ENCODE measurements at regions not wholly inside any gene's neighbourhood (a gene's known extent, or its start where the extent isn't known, plus 50 kb on each side); places are given as distances from the start of the nearest gene placed in this dataset.

DNA sequence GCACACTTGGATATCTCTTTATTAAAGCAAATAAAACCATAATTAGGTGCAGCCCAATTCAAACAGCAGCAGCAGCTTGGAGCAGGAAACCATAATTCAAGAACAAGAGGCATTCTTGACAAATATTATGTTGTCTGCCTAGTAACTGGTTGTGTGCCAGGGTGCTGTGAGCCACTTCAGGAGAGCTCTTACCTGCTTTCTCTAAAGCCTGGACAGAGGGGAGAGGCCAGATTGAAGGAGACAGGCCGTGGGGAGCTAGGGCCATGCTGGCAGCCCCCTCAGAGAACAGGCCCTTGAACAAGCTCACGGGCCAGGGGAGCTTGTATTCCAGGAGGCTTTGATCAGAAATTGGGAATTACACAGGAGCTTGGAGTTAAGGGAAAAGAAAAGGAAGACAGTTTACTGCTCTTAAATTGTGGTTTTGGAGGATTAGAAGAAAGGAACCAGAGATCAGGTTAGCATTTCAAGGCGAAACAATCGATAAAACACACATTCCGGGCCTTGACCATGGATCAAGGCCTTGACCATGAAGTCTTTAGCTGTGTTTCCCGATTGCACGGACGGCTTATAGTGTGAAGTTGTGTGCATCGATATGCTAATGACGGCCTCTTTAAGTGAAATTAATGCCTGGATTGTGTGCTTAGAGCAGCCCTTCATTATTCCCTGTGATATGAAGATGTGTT lies 69.8 kb upstream of the NKX2-2 start:
- TF ChIP-seq, protein P1, sequence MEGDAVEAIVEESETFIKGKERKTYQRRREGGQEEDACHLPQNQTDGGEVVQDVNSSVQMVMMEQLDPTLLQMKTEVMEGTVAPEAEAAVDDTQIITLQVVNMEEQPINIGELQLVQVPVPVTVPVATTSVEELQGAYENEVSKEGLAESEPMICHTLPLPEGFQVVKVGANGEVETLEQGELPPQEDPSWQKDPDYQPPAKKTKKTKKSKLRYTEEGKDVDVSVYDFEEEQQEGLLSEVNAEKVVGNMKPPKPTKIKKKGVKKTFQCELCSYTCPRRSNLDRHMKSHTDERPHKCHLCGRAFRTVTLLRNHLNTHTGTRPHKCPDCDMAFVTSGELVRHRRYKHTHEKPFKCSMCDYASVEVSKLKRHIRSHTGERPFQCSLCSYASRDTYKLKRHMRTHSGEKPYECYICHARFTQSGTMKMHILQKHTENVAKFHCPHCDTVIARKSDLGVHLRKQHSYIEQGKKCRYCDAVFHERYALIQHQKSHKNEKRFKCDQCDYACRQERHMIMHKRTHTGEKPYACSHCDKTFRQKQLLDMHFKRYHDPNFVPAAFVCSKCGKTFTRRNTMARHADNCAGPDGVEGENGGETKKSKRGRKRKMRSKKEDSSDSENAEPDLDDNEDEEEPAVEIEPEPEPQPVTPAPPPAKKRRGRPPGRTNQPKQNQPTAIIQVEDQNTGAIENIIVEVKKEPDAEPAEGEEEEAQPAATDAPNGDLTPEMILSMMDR (conservative IDR thresholded peaks at IDR 0.05; ENCODE audit: low read depth, low read length) = no peak
- no peak for TF ChIP-seq RFX5 (IDR thresholded peaks at IDR 0.05; ENCODE audit: low read depth, low read length)
- TF ChIP-seq FOS (IDR thresholded peaks at IDR 0.05; ENCODE audit: low read depth, low read length) = no peak

Measured in IMR-90 (cell line).